Right atrium auricular region (tissue), 2 donors: ENCODE measurements at regions not wholly inside any gene's neighbourhood (a gene's known extent, or its start where the extent isn't known, plus 50 kb on each side); places are given as distances from the start of the nearest gene placed in this dataset.
A peak's percentile ranks its signal among the peaks of the same experiment; 100 is the strongest.

Experiments
- DNase-seq: peaks from one replicate; pipeline ENCODE4 v3.0.0-alpha.2; 2019; ENCODE audit warnings: low spot score
- H3K27ac ChIP-seq, 2 donors: fragments of 200-600 bp; sonication (generic); 1 replicate in 1 of 2; 2 replicates in 1 of 2; pipeline ENCODE4 v1.5.1; 2016 to 2019
- H3K27me3 ChIP-seq, 2 donors: fragments of 200-600 bp; sonication (generic); one replicate each; pipeline versions ENCODE4 v1.5.1 to v1.6.0; 2017 to 2019
- H3K36me3 ChIP-seq: fragments of 200-600 bp; sonication (generic); one replicate; pipeline ENCODE4 v1.5.1; 2016
- H3K4me1 ChIP-seq, 2 donors: fragments of 200-600 bp; sonication (generic); one replicate each; pipeline versions ENCODE4 v1.5.1 to v1.6.0; 2017 to 2019
- H3K4me3 ChIP-seq, 2 donors: fragments of 200-600 bp; sonication (generic); 1 replicate in 1 of 2; 2 replicates in 1 of 2; pipeline ENCODE4 v1.5.1; 2017 to 2019; ENCODE audit warnings: mild to moderate bottlenecking in 1 of 2, moderate library complexity in 1 of 2
- H3K9me3 ChIP-seq, 2 donors: fragments of 200-600 bp; sonication (generic); one replicate each; pipeline ENCODE4 v1.5.1; 2019
- TF ChIP-seq, protein P1 (sequence below), 2 donors: fragments of 200-600 bp; sonication (generic); IDR thresholded peaks; one replicate each; pipeline ENCODE4 v1.5.1; 2019; ENCODE audit warnings: antibody characterized with exemption in 2 of 2

GRCh38 chr15:66621491-66622467 is 56.0 kb upstream of the LCTL start:
- Histone ChIP-seq H3K36me3 (no peaks in the 10 kb centered on the region), H3K27me3 (no peaks in the 10 kb centered on the region), H3K27ac (peak overlapping the region; percentile 48 to 50), H3K4me3 (peak overlapping the region in 1 of 2 donors; percentile 40), H3K4me1 (peaks cover 0 to 48% of the 10 kb centered on the region in 2 donors), H3K9me3 (no peaks in the 10 kb centered on the region)
- TF ChIP-seq, protein P1, sequence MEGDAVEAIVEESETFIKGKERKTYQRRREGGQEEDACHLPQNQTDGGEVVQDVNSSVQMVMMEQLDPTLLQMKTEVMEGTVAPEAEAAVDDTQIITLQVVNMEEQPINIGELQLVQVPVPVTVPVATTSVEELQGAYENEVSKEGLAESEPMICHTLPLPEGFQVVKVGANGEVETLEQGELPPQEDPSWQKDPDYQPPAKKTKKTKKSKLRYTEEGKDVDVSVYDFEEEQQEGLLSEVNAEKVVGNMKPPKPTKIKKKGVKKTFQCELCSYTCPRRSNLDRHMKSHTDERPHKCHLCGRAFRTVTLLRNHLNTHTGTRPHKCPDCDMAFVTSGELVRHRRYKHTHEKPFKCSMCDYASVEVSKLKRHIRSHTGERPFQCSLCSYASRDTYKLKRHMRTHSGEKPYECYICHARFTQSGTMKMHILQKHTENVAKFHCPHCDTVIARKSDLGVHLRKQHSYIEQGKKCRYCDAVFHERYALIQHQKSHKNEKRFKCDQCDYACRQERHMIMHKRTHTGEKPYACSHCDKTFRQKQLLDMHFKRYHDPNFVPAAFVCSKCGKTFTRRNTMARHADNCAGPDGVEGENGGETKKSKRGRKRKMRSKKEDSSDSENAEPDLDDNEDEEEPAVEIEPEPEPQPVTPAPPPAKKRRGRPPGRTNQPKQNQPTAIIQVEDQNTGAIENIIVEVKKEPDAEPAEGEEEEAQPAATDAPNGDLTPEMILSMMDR (IDR thresholded peaks at IDR 0.05): no peak
- no peak for DNase-seq

DNA sequence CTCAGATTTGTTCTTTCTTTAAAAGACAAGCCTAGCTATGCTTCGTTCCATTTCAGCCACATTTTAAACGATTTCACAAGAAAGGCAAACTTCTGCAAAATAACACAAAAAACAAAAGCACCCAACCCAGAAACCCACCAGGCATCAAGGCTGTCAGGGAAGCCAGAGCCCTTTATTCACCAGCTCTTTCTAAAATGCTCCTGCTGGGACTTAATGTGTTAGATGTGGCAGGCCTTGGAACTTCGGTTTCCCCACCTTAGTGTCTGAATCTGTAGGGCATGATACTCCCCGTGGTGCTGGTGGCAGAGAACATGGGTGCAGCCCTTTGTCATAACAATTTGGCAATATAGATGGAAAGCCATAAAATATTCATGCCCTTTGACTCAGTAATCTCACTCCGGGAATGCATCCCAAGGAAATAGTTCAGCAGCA is 56.8 kb upstream of the LCTL start:
- no peak for DNase-seq
- Histone ChIP-seq H3K27me3 (no peaks in the 10 kb centered on the region), H3K27ac (peak overlapping the region; percentile 48 to 50), H3K36me3 (no peaks in the 10 kb centered on the region), H3K4me1 (peaks cover 0 to 42% of the 10 kb centered on the region in 2 donors), H3K4me3 (peak overlapping the region in 1 of 2 donors; percentile 40), H3K9me3 (no peaks in the 10 kb centered on the region)
- TF ChIP-seq, protein P1 (IDR thresholded peaks at IDR 0.05): no peak

GRCh38 chr15:66623801-66624453 is 58.1 kb upstream of the LCTL start:
- Histone ChIP-seq H3K4me3 (no peak overlapping the region), H3K4me1 (peaks cover 0 to 29% of the 10 kb centered on the region in 2 donors), H3K9me3 (no peaks in the 10 kb centered on the region), H3K27me3 (no peaks in the 10 kb centered on the region), H3K27ac (no peak overlapping the region), H3K36me3 (no peaks in the 10 kb centered on the region)
- TF ChIP-seq, protein P1 (IDR thresholded peaks at IDR 0.05): no peak
- DNase-seq: no peak

DNA sequence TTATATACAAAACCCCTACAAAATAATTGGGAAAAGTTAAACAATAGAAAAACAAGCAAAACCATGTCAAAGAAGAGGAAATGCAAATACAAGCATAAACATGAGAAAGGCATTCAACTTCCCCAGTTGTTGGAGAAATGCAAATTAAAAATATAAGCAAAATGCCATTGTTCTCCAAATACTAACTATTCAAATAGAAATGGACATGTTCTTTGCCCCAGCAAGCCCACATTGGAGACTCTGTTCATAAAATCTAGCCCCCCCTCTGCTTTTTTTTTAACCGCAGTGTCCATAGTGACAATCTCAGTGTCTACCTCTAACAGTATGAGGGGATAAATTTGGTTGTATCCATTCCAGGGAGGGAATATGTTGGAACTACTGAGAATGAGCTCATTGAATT is 59.7 kb upstream of the LCTL start:
- Histone ChIP-seq H3K27me3 (no peaks in the 10 kb centered on the region), H3K36me3 (no peaks in the 10 kb centered on the region), H3K27ac (no peak overlapping the region), H3K4me3 (no peak overlapping the region), H3K9me3 (no peaks in the 10 kb centered on the region), H3K4me1 (peaks cover 0 to 26% of the 10 kb centered on the region in 2 donors)
- TF ChIP-seq, protein P1 (IDR thresholded peaks at IDR 0.05): no peak
- DNase-seq: no peak

DNA sequence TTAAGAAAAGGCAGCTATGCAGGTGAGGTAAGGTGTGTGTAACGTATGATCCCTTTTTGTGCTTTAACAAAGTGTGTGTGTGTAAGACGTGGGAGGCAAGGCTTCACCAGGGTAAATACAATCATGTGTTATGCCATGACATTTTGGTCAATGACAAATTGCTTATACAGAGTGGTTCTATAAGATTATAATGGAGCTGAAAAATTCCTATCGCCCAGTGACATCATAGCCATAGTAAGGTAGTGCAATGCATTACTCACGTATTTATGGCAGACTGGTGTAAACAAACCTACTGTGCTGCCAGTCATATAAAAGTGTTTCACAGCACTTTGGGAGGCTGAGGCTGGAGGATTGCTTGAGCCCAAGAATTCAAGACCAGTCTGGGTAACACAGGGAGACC is 60.2 kb upstream of the LCTL start:
- Histone ChIP-seq H3K4me1 (peaks cover 0 to 30% of the 10 kb centered on the region in 2 donors), H3K9me3 (no peaks in the 10 kb centered on the region), H3K4me3 (no peak overlapping the region), H3K27ac (no peak overlapping the region), H3K27me3 (no peaks in the 10 kb centered on the region), H3K36me3 (no peaks in the 10 kb centered on the region)
- DNase-seq: no peak
- TF ChIP-seq, protein P1 (IDR thresholded peaks at IDR 0.05): no peak
